Adrenal gland (tissue), 5 donors: ENCODE measurements at regions not wholly inside any gene's neighbourhood (a gene's known extent, or its start where the extent isn't known, plus 50 kb on each side); places are given as distances from the start of the nearest gene placed in this dataset.

ENCODE experiments used
- POLR2A ChIP-seq, 2 donors: fragments of 450-650 bp; IDR thresholded peaks; one replicate each; pipeline ENCODE4 v1.6.1; 2017; ENCODE audit warnings: antibody characterized with exemption in 2 of 2, mild to moderate bottlenecking in 2 of 2, moderate library complexity in 1 of 2
- TF ChIP-seq, protein P1 (sequence below), 6 experiments: fragments of 450-650 bp in 4 of 6; fragments of 200-600 bp in 2 of 6; sonication (generic) in 1 of 6; IDR thresholded peaks; 1 replicate in 5 of 6; 2 replicates in 1 of 6; pipeline versions ENCODE4 v1.5.1 to v1.8.0; 2016 to 2021; ENCODE audit warnings: antibody characterized with exemption in 6 of 6, mild to moderate bottlenecking in 2 of 6, moderate library complexity in 1 of 6
- donor health status: DM: no; HTN: no; CAD: no.

DNA sequence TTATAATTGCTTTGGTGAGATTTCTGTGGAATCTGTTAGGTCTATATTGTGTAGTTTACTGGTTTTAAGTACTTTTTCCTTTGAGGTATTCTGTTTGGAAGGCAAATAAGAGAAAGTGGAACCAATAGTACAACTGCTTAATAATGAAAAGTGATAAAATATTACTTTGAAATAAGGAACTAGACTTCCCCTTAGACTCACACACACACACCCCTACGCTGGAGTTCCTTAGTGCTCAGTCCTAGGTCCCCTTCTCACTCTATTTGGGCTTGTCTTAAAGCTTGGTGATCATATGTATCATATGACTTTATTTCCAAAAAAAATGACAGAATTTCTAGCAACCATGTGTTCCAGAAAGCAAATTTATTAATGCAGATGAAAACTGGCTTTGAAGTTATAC lies 494.0 kb upstream of the TGFBR2 start:
- TF ChIP-seq, protein P1, sequence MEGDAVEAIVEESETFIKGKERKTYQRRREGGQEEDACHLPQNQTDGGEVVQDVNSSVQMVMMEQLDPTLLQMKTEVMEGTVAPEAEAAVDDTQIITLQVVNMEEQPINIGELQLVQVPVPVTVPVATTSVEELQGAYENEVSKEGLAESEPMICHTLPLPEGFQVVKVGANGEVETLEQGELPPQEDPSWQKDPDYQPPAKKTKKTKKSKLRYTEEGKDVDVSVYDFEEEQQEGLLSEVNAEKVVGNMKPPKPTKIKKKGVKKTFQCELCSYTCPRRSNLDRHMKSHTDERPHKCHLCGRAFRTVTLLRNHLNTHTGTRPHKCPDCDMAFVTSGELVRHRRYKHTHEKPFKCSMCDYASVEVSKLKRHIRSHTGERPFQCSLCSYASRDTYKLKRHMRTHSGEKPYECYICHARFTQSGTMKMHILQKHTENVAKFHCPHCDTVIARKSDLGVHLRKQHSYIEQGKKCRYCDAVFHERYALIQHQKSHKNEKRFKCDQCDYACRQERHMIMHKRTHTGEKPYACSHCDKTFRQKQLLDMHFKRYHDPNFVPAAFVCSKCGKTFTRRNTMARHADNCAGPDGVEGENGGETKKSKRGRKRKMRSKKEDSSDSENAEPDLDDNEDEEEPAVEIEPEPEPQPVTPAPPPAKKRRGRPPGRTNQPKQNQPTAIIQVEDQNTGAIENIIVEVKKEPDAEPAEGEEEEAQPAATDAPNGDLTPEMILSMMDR (IDR thresholded peaks at IDR 0.05) = no peak
- TF ChIP-seq POLR2A (IDR thresholded peaks at IDR 0.05) = no peak
